Stimulated activated CD4-positive, alpha-beta T cell treated with anti-CD3 and anti-CD28 coated beads, Interleukin-15, amount 100 ng/mL, for 1 hour (primary cell): ENCODE measurements at regions not wholly inside any gene's neighbourhood (a gene's known extent, or its start where the extent isn't known, plus 50 kb on each side); places are given as distances from the start of the nearest gene placed in this dataset.

Source experiments
- DNase-seq, 2 donors: peaks; one replicate each; pipeline ENCODE4 v3.0.0-alpha.2; 2020; ENCODE audit warnings: low read depth in 1 of 2, low spot score in 1 of 2

GRCh38 chr10:7478727-7479457 is 68.1 kb upstream of the SFMBT2 start:
- no peak for DNase-seq

DNA sequence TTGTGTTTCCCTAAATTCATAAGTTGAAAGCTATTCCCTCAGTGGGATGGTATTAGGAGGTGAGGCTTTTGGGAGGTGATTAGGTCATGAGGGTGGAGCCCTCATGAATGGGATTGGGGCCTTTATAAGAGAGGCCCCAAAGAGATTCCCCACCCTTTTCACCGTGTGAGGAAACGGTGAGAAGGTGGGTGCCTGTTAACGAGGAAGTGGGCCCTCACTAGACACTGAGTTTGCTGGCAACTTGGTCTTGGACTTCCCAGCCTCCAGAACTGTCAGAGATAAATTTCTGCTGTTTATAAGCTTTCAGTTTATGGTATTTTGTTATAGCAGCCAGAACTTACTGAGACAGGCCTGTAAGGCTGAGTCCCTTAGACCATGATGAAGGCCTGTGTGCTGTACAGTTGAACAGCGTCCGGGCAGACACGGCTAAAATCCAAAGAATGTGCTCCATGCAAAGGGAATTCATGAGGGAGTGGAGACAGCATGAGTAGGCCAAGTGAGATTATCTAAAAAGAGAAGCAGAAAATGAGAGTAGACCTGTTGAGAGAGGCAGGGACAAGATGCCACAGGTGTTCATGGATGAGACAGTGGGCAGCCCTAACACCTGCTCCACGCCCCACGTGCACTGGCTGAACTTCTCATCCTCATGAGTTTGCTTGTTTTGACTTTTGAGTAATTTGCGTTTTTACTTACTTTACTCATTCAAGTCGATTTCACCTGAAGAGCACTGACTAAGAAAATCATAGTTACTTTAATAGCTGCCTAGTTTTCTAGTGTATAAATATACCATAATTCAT is 66.9 kb upstream of the SFMBT2 start:
- no peak for DNase-seq

DNA sequence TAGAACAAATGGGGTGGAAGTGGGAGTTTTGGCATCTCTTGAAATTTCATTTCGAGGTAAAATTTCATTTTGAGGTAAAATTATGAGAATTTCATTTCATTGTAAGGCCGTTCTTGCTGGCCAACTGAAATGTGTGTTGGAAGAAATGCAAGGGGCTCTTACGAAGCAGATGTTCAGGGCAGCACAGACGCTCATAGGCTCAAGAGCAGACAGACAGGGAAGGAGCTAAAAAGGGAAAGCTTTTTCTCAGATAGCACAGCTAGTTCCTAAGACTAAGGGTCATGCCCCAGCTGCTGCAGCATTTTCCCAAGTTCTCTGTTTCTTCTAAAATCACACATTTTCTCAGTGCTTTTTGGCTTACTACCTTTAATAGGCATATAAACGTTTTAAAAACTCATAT is 65.1 kb upstream of the SFMBT2 start:
- no peak for DNase-seq

DNA sequence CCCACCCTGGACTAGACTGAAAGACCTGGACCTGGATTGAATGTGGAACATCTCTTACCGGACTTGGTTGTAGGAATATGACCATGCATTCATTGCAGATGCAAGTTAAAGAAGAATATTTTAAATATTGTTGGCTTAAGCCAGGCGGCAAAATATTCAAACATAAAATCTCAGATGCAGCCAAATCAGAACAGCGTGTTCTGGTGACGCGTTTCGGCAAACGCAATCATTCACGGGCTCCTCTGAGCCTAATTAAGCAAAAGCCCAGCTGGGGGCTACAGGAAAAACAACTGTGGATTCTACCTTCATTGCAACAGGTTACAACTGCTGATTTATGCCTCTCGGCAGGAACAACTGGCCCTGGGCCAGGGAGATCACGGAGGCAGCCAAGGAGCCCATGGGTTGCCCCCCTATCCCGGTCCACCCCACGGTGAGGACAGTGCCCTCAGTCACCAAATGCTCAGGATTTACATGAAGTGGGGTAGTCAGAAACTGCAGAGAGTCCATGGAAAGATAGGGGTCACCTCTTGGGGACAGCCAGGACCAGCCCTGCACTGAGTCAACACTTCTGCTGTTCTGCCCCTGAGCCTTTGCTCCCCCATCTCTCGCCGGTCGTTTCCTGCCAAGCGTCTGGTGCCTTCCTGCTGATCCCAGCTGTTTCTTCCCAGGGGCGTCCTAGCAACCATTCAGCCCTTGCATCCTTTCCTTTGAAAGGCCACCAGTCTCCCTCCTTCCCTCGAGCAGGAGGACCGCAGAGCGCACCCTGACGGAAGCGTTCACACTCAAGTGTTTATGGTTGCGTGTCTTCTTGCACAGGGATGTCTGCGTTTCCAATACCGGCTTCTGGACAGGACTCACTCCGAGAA is 64.4 kb upstream of the SFMBT2 start:
- no peak for DNase-seq

DNA sequence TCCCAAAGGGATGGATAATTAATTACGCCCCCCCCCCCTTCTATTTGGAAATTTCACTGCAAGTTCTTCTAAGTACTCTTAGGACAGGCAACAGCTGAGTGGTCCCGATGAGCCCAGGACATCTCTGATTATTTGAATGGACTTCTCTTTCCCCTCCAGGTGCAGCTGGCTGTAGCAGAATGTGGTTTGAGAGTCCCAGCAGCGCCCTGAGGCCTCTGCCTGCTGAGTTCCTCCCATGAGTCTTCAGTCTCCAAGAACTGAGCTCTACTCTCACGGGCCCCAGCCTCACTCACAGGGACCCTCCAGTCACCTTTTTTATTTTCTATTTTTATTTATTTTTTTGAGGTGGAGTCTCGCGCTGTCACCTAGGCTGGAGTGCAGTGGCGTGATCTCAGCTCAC is 63.6 kb upstream of the SFMBT2 start:
- DNase-seq, result no peak

GRCh38 chr10:7473474-7473873 is 62.6 kb upstream of the SFMBT2 start:
- no peak for DNase-seq

- no peak for DNase-seq
These were observed 61.0 kb upstream of the SFMBT2 start for GRCh38 chr10:7471720-7472367.

- no peak for DNase-seq
These were observed 59.5 kb upstream of the SFMBT2 start for GRCh38 chr10:7470371-7470770.

GRCh38 chr10:7467031-7467667 is 56.3 kb upstream of the SFMBT2 start:
- DNase-seq, result no peak

DNA sequence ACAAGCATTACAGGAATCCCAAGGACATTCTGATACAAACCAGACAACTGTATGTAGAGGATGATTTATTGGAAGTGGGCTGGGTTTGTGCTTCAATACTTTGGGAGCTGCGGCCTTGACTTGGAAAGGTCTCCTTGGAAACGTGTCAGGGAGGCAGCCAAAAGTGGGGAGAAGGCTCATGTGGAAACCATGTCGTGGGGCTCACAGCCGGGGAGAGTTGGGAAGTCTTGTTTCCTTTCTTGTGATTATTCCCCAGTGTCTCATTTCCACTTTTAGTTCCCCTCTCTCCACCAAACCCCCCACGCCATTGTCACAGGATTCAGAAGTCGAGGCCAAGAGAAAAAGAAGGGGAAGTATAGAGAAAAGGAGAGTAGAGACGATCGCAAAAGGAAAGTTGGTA is 53.9 kb upstream of the SFMBT2 start:
- DNase-seq, result no peak
